ENCODE measurements at regions not wholly inside any gene's neighbourhood (a gene's known extent, or its start where the extent isn't known, plus 50 kb on each side); places are given as distances from the start of the nearest gene placed in this dataset.

DNA sequence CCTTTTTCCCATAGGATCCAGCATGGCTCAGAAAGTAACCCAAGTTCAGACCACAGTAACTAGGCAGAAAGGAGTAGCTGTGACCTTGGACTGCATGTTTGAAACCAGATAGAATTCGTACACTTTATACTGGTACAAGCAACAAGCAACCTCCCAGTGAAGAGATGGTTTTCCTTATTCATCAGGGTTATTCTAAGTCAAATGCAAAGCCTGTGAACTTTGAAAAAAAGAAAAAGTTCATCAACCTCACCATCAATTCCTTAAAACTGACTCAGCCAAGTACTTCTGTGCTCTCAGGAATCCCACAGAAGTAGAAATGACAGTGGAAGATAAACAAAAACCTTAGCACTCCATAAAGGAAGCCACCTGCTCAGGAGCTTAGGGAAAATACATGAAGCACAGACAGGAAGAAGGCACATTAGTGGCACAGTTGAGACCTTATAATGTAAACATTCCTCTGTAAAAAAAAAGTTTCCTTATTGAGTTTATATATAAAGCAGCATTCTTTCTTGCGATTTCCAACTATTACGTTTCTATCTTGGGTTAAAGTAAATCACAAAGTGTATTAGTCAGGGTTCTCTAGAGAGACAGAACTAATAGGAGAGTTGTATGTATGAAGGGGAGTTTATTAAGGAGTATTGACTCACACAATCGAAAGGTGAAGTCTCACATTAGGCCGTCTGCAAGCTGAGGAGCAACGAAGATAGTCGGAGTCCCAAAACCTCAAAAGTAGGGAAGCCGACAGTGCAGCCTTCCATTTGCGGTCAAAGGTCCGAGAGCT, 398.4 kb downstream of the DAD1 start:
- H3K27ac ChIP-seq = no peak overlapping the region
- H3K27me3 ChIP-seq = no peaks in the 10 kb centered on the region
- H3K4me1 ChIP-seq = no peaks in the 10 kb centered on the region
- no peak for DNase-seq (ENCODE audit: low spot score in 2 of 2)
- no peak overlapping the region for H3K4me3 ChIP-seq
- TF ChIP-seq, protein P1, sequence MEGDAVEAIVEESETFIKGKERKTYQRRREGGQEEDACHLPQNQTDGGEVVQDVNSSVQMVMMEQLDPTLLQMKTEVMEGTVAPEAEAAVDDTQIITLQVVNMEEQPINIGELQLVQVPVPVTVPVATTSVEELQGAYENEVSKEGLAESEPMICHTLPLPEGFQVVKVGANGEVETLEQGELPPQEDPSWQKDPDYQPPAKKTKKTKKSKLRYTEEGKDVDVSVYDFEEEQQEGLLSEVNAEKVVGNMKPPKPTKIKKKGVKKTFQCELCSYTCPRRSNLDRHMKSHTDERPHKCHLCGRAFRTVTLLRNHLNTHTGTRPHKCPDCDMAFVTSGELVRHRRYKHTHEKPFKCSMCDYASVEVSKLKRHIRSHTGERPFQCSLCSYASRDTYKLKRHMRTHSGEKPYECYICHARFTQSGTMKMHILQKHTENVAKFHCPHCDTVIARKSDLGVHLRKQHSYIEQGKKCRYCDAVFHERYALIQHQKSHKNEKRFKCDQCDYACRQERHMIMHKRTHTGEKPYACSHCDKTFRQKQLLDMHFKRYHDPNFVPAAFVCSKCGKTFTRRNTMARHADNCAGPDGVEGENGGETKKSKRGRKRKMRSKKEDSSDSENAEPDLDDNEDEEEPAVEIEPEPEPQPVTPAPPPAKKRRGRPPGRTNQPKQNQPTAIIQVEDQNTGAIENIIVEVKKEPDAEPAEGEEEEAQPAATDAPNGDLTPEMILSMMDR (IDR thresholded peaks at IDR 0.05) = no peak
- no peaks in the 10 kb centered on the region for H3K9me3 ChIP-seq
- intact Hi-C loops (cut with DNase I) = no loop called here
- H3K36me3 ChIP-seq = no peaks in the 10 kb centered on the region

DNA sequence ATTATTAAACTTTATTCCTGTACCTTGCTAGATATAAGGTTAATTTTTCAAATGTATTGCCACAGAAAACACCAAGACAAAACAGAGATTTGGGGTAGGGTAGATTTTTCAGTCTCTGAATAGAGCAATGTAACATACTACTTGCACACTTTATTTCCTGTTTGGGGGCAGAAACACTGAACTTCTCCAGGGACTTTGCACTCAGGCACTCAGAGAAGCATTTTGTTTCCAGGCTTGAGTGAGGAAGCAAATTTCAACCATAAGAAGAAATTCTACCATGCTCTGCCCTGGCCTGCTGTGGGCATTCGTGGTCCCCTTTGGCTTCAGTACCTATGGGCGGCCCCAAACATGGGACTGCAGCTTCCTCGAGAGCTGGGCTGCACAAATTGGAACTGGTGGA, 399.1 kb downstream of the DAD1 start:
- H3K27ac ChIP-seq = no peak overlapping the region

DNA sequence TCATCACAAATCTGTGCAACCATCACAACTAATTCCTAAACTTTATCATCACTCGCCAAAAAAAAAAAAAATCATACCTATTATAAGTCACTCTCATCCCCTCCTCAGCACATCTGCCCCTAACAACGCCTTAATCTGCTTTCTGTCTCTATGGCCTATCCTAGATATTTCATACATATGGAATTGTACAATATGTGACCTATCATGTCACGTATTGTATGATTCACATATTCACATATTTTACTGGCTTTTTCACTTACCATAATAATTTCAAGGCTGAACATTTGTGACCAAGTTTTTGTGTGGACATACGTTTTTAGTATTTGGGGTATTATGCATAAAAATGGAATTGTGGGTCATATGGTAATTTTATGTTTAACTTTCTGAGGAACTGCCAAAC, 400.7 kb downstream of the DAD1 start:
- no peak for DNase-seq (ENCODE audit: low spot score in 2 of 2)
- Histone ChIP-seq H3K27ac (no peak overlapping the region), H3K4me1 (no peaks in the 10 kb centered on the region), H3K36me3 (no peaks in the 10 kb centered on the region), H3K9me3 (no peaks in the 10 kb centered on the region), H3K4me3 (no peak overlapping the region), H3K27me3 (no peaks in the 10 kb centered on the region)
- TF ChIP-seq, protein P1 (IDR thresholded peaks at IDR 0.05) = no peak
- intact Hi-C loops (cut with DNase I) = no loop called here

More for the DNA sequence above, 399.1 kb downstream of the DAD1 start:
- Histone ChIP-seq H3K36me3 (no peaks in the 10 kb centered on the region), H3K27me3 (no peaks in the 10 kb centered on the region), H3K4me3 (no peak overlapping the region), H3K9me3 (no peaks in the 10 kb centered on the region), H3K4me1 (no peaks in the 10 kb centered on the region)
- DNase-seq (ENCODE audit: low spot score in 2 of 2) = no peak
- intact Hi-C loops (cut with DNase I) = no loop called here
- TF ChIP-seq, protein P1 (IDR thresholded peaks at IDR 0.05) = no peak

DNA sequence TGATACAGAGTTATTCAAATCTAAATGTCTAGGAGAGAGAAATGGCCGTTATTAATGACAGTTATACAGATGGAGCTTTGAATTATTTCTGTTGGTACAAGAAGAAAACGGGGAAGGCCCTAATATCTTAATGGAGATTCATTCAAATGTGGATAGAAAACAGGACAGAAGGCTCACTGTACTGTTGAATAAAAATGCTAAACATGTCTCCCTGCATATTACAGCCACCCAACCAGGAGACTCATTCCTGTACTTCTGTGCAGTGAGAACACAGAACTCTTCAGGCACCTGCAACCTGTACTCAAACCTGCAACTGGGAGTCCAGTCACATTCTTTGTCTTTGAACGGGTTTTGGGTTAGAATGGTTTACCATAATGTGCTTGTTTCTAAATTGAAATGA, 403.2 kb downstream of the DAD1 start:
- H3K36me3 ChIP-seq = no peaks in the 10 kb centered on the region
- no peaks in the 10 kb centered on the region for H3K9me3 ChIP-seq
- no peak for DNase-seq (ENCODE audit: low spot score in 2 of 2)
- TF ChIP-seq, protein P1 (IDR thresholded peaks at IDR 0.05) = no peak
- H3K27me3 ChIP-seq = no peaks in the 10 kb centered on the region
- H3K4me3 ChIP-seq = no peak overlapping the region
- H3K4me1 ChIP-seq = no peaks in the 10 kb centered on the region
- H3K27ac ChIP-seq = no peak overlapping the region
- intact Hi-C loops (cut with DNase I) = no loop called here

DNA sequence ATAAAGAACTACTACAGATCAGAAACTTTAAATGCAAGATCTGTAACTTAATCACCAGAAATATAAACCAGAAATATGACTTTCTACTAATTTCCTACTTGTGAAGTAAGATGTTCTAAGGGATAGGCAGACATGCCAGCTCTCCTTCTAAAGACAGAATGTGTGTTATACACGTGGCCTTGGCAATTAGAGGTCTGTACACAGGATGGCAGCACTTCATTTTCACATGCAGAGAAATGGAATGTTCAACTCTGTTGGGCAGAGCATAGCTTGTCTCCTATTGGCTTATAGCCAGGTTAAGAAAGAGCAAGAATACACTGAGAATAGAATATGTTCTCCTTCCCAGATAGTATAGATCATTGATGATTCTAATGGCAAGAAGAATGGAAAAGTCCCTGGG, 403.8 kb downstream of the DAD1 start:
- H3K9me3 ChIP-seq = no peaks in the 10 kb centered on the region
- TF ChIP-seq, protein P1 (IDR thresholded peaks at IDR 0.05) = no peak
- H3K27ac ChIP-seq = no peak overlapping the region
- no peaks in the 10 kb centered on the region for H3K36me3 ChIP-seq
- no peaks in the 10 kb centered on the region for H3K27me3 ChIP-seq
- no peaks in the 10 kb centered on the region for H3K4me1 ChIP-seq
- intact Hi-C loops (cut with DNase I) = no loop called here
- DNase-seq (ENCODE audit: low spot score in 2 of 2) = no peak
- H3K4me3 ChIP-seq = no peak overlapping the region

DNA sequence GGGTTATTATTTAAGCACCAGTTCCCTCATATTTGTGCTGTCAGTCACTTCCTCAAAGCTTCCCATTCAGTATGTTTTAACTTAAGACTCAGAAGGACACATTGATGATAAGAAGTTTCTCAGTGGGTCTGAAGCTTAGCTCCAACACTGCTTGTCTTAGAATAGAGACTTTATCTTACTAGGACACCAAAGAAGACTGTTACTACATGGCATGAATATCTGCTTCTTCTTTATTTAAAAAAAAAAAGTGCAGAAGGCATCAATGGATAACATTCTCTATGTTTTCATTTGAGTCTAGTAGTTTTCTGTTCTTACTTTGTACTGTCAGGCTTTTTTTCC, 404.2 kb downstream of the DAD1 start:
- H3K27me3 ChIP-seq = no peaks in the 10 kb centered on the region
- H3K36me3 ChIP-seq = no peaks in the 10 kb centered on the region
- no peak overlapping the region for H3K27ac ChIP-seq
- intact Hi-C loops (cut with DNase I) = no loop called here
- H3K4me1 ChIP-seq = no peaks in the 10 kb centered on the region
- H3K4me3 ChIP-seq = no peak overlapping the region
- no peak for DNase-seq (ENCODE audit: low spot score in 2 of 2)
- H3K9me3 ChIP-seq = no peaks in the 10 kb centered on the region
- TF ChIP-seq, protein P1 (IDR thresholded peaks at IDR 0.05) = no peak

All from ascending aorta (tissue), 2 donors.